HL-60 (cell line): ENCODE measurements at regions not wholly inside any gene's neighbourhood (a gene's known extent, or its start where the extent isn't known, plus 50 kb on each side); places are given as distances from the start of the nearest gene placed in this dataset.

Experiments
- DNase-seq, 2 experiments: peaks; one replicate each; pipeline ENCODE4 v3.0.0-alpha.2; 2010 to 2020; ENCODE audit warnings: low read depth in 1 of 2, low spot score in 1 of 2
- H3K27ac ChIP-seq: fragments of 250-450 bp; sonication (Bioruptor Pico); replicated peaks from 2 replicates; pipeline ENCODE4 v1.5.1; 2020; ENCODE audit warnings: mild to moderate bottlenecking, moderate library complexity
- H3K27me3 ChIP-seq: fragments of 250-450 bp; sonication (Bioruptor Pico); 2 replicates; pipeline ENCODE4 v1.5.1; 2021; ENCODE audit warnings: mild to moderate bottlenecking, moderate library complexity; ENCODE audit not compliant: insufficient read depth, poor library complexity, severe bottlenecking
- H3K4me3 ChIP-seq: replicated peaks from 2 replicates; pipeline ENCODE4 v1.5.1; 2011; ENCODE audit warnings: mild to moderate bottlenecking, control low read depth, low read length; ENCODE audit not compliant: insufficient read depth
- CTCF ChIP-seq: IDR thresholded peaks from one replicate; pipeline ENCODE4 v1.5.1; 2011; ENCODE audit warnings: low read length, control low read depth, inconsistent platforms; ENCODE audit not compliant: insufficient read depth
- GABPA ChIP-seq: IDR thresholded peaks from 2 replicates; pipeline ENCODE4 v1.6.1; 2012; ENCODE audit warnings: low read depth
- POLR2AphosphoS5 ChIP-seq: IDR thresholded peaks from 2 replicates; pipeline ENCODE4 v1.6.1; 2012; ENCODE audit warnings: low read depth
- REST ChIP-seq: IDR thresholded peaks from 2 replicates; pipeline ENCODE4 v1.6.1; 2012; ENCODE audit warnings: low read depth; ENCODE audit not compliant: insufficient replicate concordance
- SPI1 ChIP-seq: IDR thresholded peaks from 2 replicates; pipeline ENCODE4 v1.6.1; 2012; ENCODE audit warnings: low read depth, mild to moderate bottlenecking, borderline replicate concordance

GRCh38 chr9:108245901-108246300, 609.9 kb downstream of the ACTL7B start:
- Histone ChIP-seq H3K27ac (no peak overlapping the region), H3K4me3 (no peak overlapping the region), H3K27me3 (no peaks in the 10 kb centered on the region)
- no peak for TF ChIP-seq GABPA
- TF ChIP-seq REST: no peak
- no peak for TF ChIP-seq POLR2AphosphoS5
- no peak for TF ChIP-seq SPI1
- no peak for DNase-seq

GRCh38 chr9:108245331-108245730, 610.5 kb downstream of the ACTL7B start:
- TF ChIP-seq SPI1 (no peak), POLR2AphosphoS5 (no peak), CTCF (no peak), GABPA (no peak), REST (no peak)
- Histone ChIP-seq H3K4me3 (no peak overlapping the region), H3K27me3 (no peaks in the 10 kb centered on the region), H3K27ac (no peak overlapping the region)
- DNase-seq: no peak

GRCh38 chr9:108244686-108245085, 611.1 kb downstream of the ACTL7B start:
- Histone ChIP-seq H3K27ac (no peak overlapping the region), H3K4me3 (no peak overlapping the region), H3K27me3 (no peaks in the 10 kb centered on the region)
- TF ChIP-seq CTCF: no peak
- no peak for DNase-seq

GRCh38 chr9:108241384-108242073, 614.3 kb downstream of the ACTL7B start:
- no peak for DNase-seq
- Histone ChIP-seq H3K27ac (no peak overlapping the region), H3K4me3 (no peak overlapping the region), H3K27me3 (no peaks in the 10 kb centered on the region)
- TF ChIP-seq CTCF (no peak), SPI1 (no peak), GABPA (no peak), POLR2AphosphoS5 (no peak), REST (no peak)
